NCI-H526 treated with DMSO at 0.1 percent for 48 hours (cell line): ENCODE measurements at regions not wholly inside any gene's neighbourhood (a gene's known extent, or its start where the extent isn't known, plus 50 kb on each side); places are given as distances from the start of the nearest gene placed in this dataset.

Source experiments
- DNase-seq: peaks from one replicate; lab custom pipeline; 2025; lab: John Stamatoyannopoulos, UW

- no peak for DNase-seq
Measured at GRCh38 chr4:156496797-156497196, 474.8 kb downstream of the PDGFC start.

DNA sequence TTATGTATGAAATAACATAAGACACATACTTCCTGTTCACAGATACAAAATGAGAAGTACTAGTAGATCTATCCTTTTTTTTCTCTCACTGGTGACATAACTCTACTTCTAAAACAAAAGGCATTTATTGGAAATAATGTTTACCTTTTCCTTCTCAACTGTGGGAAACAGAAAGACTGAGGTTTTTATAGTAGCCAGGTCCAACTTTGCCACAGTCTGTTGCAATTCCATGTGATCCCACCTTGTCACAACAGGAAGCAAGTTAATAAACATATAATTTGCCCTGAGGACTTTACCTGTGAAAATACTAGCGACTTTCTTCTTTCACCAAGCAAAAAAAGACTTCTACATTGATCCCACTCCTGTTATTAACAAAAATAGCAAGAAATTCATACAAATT lies 475.8 kb downstream of the PDGFC start:
- no peak for DNase-seq

GRCh38 chr4:156495091-156495490 lies 476.5 kb downstream of the PDGFC start:
- DNase-seq: no peak

DNA sequence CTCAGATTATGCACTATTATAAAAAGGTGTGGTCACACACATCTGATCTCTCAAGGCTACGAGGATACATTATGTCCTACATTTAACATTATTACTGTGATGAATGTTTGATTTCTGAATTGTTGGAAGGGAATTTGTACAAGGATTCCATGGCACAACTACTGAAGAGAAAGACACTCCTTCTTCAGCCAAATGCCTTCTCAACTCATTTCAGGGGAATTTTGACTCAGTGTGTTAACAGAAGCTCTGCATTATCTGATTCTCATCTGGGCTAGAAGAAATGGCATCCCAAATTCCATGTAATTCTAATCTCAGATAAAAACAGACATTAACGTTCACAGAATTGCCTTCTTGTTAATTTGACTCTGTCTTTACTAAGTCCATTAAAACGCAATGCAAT lies 477.7 kb downstream of the PDGFC start:
- DNase-seq: no peak

- DNase-seq: no peak
Measured at GRCh38 chr4:156487107-156487506, 484.5 kb downstream of the PDGFC start.

GRCh38 chr4:156481845-156482244 lies 489.8 kb downstream of the PDGFC start:
- DNase-seq: no peak

DNA sequence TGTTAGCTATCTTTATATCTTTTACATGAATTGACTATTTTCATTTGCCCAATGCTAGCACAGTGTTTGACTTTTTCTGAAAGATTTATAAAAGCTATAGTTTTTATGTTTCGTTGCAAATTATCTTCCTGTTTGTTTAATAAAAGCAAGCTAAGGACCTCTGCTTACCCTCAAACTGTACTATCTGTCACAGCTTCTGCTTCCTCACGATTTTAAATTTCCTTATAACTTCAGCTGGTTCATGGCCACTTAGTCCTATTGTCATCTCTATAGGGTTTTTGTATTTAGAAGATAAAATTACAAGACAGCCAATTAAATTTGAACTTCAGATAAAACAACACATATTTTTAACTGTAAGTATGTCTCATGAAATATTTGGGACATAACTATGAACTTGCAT lies 494.0 kb downstream of the PDGFC start:
- DNase-seq: no peak

DNA sequence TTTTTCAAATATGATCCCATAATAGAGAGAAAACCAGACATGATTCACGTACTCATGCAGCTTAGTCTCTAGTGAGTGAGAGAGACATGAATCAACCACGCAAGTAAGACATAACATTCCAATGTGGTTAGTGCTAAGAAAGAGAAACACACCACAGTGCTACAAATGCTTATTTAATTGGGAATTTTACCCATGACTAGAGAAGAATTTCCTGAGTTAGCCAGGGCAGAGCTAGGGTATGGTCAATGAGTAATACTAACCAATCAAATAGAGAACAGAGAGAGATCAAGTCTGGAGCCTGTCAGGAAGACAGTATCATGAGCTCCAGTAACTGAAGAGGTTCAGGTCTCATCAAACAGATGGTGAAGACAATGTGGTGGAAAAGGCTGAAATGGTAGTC lies 495.2 kb downstream of the PDGFC start:
- DNase-seq: no peak

- DNase-seq: peak; percentile 22
Measured at GRCh38 chr4:156475322-156475721, 496.3 kb downstream of the PDGFC start.

- DNase-seq: no peak
Measured at GRCh38 chr4:156473151-156473550, 498.4 kb downstream of the PDGFC start.

GRCh38 chr4:156472624-156473023 lies 499.0 kb downstream of the PDGFC start:
- DNase-seq: no peak

- DNase-seq: no peak
Measured at GRCh38 chr4:156459584-156459983, 505.9 kb upstream of the CTSO start.

- DNase-seq: no peak
Measured at GRCh38 chr4:156456830-156457229, 503.2 kb upstream of the CTSO start.

GRCh38 chr4:156443488-156443887 lies 489.8 kb upstream of the CTSO start:
- DNase-seq: no peak

DNA sequence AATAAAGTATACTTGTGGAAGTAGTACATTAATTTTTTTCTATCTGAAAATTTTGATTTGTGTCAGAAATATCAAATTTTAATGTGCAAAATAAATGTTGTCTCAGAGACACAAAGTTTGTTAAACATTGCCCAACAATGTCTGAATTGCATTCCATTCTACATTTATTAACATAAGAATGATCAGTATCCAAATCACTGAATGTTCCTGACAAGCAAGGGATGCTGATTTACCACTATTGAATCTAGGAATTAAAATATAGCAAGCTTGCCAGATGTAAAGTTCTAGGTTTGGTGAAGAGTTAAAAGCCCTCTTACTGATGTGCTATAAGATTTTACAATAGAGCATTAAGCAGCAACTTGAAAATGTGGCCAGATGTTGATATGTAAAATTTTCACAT lies 489.2 kb upstream of the CTSO start:
- no peak for DNase-seq

GRCh38 chr4:156439576-156440200 lies 486.0 kb upstream of the CTSO start:
- no peak for DNase-seq

- DNase-seq: no peak
Measured at GRCh38 chr4:156437666-156438065, 484.0 kb upstream of the CTSO start.

- DNase-seq: no peak
Measured at GRCh38 chr4:156422576-156422975, 468.9 kb upstream of the CTSO start.

DNA sequence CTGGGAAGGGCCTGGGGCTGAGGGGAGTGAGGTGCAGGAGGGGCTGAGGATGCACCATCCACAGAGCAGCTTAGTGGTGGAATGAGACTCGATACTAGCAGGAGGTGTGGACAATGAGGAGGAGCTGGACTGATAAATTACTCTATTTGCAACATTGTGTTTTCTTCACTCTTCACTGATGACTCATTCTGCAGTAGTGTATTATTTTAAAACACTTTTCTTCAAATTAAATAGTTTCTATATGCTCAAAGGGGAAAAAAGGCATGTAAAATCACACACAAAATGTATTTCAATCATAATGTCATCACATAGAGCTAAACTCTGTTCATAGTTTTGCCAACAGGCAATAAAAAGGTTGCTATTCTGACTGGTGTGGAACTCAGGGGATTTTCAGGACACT lies 467.0 kb upstream of the CTSO start:
- no peak for DNase-seq

DNA sequence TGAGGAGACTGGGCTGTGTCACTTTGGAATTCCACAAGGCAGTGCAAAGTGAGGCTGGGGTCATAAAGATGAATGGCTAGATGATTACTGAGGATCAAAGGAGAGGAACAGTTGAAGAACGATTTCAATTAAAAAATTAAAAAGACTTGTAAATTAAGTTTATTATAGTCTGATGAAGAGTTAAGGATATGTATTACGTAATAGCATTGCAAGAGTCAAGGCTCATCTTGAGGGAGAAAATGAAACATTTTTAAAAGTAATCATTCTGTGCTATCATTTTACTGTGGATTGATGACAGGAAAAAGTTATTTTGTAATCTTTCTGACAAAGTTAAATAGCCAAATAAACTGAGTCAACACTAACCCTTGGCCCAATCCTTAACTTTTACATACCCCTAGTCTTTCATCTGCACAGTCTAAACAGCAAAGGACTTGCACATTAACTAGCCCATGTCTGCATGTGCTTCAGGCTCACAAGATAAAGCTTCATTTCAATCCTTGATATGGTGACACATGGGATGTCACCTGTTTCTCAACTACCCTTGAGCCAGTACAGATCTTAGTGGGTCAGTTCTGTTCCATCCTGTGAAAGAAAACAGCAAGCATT lies 465.5 kb upstream of the CTSO start:
- no peak for DNase-seq

- DNase-seq: no peak
Measured at GRCh38 chr4:156414406-156414805, 460.7 kb upstream of the CTSO start.

- no peak for DNase-seq
Measured at GRCh38 chr4:156413239-156414135, 459.8 kb upstream of the CTSO start.

DNA sequence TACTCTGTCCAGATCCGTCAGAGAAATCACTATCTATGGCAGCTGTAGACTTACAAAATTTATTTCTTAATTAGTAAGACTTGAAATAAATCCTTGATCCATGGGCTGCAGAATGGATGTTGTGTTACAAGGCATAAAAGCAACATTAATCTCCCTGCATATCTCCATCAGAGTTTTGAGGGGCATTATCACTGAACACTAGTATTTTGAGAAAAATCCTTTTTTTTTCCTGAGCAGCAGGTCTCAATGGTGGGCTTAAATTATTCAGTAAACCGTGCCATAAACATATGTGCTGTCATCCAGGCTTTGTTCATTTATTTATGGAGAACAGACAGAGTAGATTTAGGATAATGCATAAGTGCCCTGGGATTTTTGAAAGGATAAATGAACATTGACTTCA lies 457.9 kb upstream of the CTSO start:
- no peak for DNase-seq
